H1 (cell line): ENCODE measurements at regions not wholly inside any gene's neighbourhood (a gene's known extent, or its start where the extent isn't known, plus 50 kb on each side); places are given as distances from the start of the nearest gene placed in this dataset.
A peak's percentile ranks its signal among the peaks of the same experiment; 100 is the strongest.

Experiments used
- CTCF ChIA-PET: fragments of 300-600 bp; sonication (Branson Sonifier 250); formaldehyde crosslinking; loops from one replicate; lab custom pipeline; 2021; ENCODE audit not compliant: partially characterized antibody; lab: Charles Lee
- POLR2A ChIA-PET: fragments of 300-600 bp; sonication (Branson Sonifier 250); formaldehyde crosslinking; loops from one replicate; lab custom pipeline; 2021; ENCODE audit warnings: inconsistent platforms; ENCODE audit not compliant: partially characterized antibody; lab: Charles Lee
- DNase-seq, 2 experiments: peaks; one replicate each; pipeline versions ENCODE4 v3.0.0 to v3.0.0-alpha.2; 2010 to 2022; ENCODE audit warnings: low spot score in 2 of 2, low read depth in 1 of 2, mixed read lengths in 1 of 2
- FAIRE-seq: peaks from 2 replicates; lab custom pipeline; 2011; peaks lifted over from hg19 to GRCh38; lab: Jason Lieb, UNC
- H2AFZ ChIP-seq: 2 replicates; pipeline ENCODE4 v1.8.1; 2012; ENCODE audit warnings: low read length, inconsistent platforms
- H2AK5ac ChIP-seq: 2 replicates; pipeline ENCODE4 v1.6.1; 2013; ENCODE audit warnings: low read depth, low read length
- H2BK120ac ChIP-seq: replicated peaks from 2 replicates; pipeline ENCODE3; 2013; ENCODE audit warnings: low read depth, low read length, inconsistent platforms
- H2BK12ac ChIP-seq: 2 replicates; pipeline ENCODE4 v1.6.1; 2013; ENCODE audit warnings: low read depth, low read length
- H2BK15ac ChIP-seq: 2 replicates; pipeline ENCODE4 v1.6.1; 2013; ENCODE audit warnings: low read length
- H2BK20ac ChIP-seq: 2 replicates; pipeline ENCODE4 v1.6.1; 2013; ENCODE audit warnings: low read length
- H2BK5ac ChIP-seq: 2 replicates; pipeline ENCODE4 v1.6.1; 2013; ENCODE audit warnings: low read depth, low read length
- H3K14ac ChIP-seq: 2 replicates; pipeline ENCODE4 v1.6.1; 2013; ENCODE audit warnings: inconsistent platforms; ENCODE audit not compliant: insufficient read length
- H3K18ac ChIP-seq: 2 replicates; pipeline ENCODE4 v1.6.1; 2013; ENCODE audit warnings: low read length; ENCODE audit errors: extremely low read depth
- H3K23ac ChIP-seq: 2 replicates; pipeline ENCODE4 v1.6.1; 2013; ENCODE audit warnings: inconsistent platforms; ENCODE audit not compliant: insufficient read length
- H3K23me2 ChIP-seq: 2 replicates; pipeline ENCODE4 v1.6.1; 2013; ENCODE audit warnings: low read depth, low read length
- H3K27ac ChIP-seq: 2 replicates; pipeline ENCODE4 v1.6.1; 2011; ENCODE audit warnings: low read depth, low read length, inconsistent platforms
- H3K27me3 ChIP-seq, 4 experiments: replicated peaks in 1 of 4; 1 replicate in 1 of 4; 2 replicates in 3 of 4; pipeline versions ENCODE4 v1.6.1 to v1.8.1; 2011 to 2013; ENCODE audit warnings: low read length in 3 of 4, mild to moderate bottlenecking in 3 of 4, inconsistent platforms in 2 of 4, mixed read lengths in 2 of 4, moderate library complexity in 1 of 4; ENCODE audit not compliant: control insufficient read depth in 3 of 4, insufficient read depth in 3 of 4; ENCODE audit errors: extremely low read depth in 1 of 4
- H3K36me3 ChIP-seq, 4 experiments: 2 replicates each; pipeline versions ENCODE4 v1.6.1 to v1.8.1; 2011 to 2013; ENCODE audit warnings: mild to moderate bottlenecking in 4 of 4, low read length in 3 of 4, moderate library complexity in 2 of 4, control low read depth in 1 of 4, inconsistent platforms in 1 of 4; ENCODE audit not compliant: insufficient read depth in 4 of 4, control insufficient read depth in 2 of 4
- H3K4ac ChIP-seq: replicated peaks from 2 replicates; pipeline ENCODE3; 2013; ENCODE audit warnings: low read length, low read depth, mixed read lengths, inconsistent platforms; ENCODE audit not compliant: insufficient read length
- H3K4me1 ChIP-seq, 4 experiments: replicated peaks in 1 of 4; 1 replicate in 1 of 4; 2 replicates in 3 of 4; pipeline versions ENCODE4 v1.6.1 to v1.8.1; 2011 to 2013; ENCODE audit warnings: low read length in 3 of 4, inconsistent platforms in 2 of 4, mixed read lengths in 1 of 4; ENCODE audit not compliant: insufficient read depth in 4 of 4, control insufficient read depth in 3 of 4
- H3K4me2 ChIP-seq, 2 experiments: 2 replicates each; pipeline versions ENCODE4 v1.6.1 to v1.8.1; 2011 to 2013; ENCODE audit warnings: low read depth in 2 of 2, low read length in 2 of 2, control low read depth in 1 of 2, inconsistent platforms in 1 of 2, mild to moderate bottlenecking in 1 of 2; ENCODE audit not compliant: insufficient read depth in 1 of 2
- H3K4me3 ChIP-seq, 4 experiments: fragments of 200-600, 300-600 bp in 1 of 4; sonication (generic), shearing (Covaris generic), sonication (Bioruptor Twin) in 1 of 4; 2 replicates each; pipeline versions ENCODE4 v1.5.1 to v1.8.1; 2011 to 2016; ENCODE audit warnings: low read length in 4 of 4, low read depth in 3 of 4, control low read depth in 2 of 4, inconsistent platforms in 2 of 4, mild to moderate bottlenecking in 2 of 4, mixed read lengths in 1 of 4, moderate library complexity in 1 of 4; ENCODE audit not compliant: insufficient read depth in 2 of 4; ENCODE audit errors: extremely low read depth in 1 of 4
- H3K56ac ChIP-seq: replicated peaks from 2 replicates; pipeline ENCODE3; 2013; ENCODE audit warnings: low read depth, mild to moderate bottlenecking, mixed read lengths, low read length, inconsistent platforms; ENCODE audit not compliant: insufficient read length
- H3K79me1 ChIP-seq: 2 replicates; pipeline ENCODE4 v1.6.1; 2013; ENCODE audit warnings: low read depth, low read length, control low read depth
- H3K79me2 ChIP-seq, 2 experiments: 2 replicates each; pipeline versions ENCODE4 v1.6.1 to v1.8.1; 2012 to 2013; ENCODE audit warnings: low read length in 2 of 2, mild to moderate bottlenecking in 2 of 2, inconsistent platforms in 1 of 2; ENCODE audit not compliant: insufficient read depth in 2 of 2, control insufficient read depth in 1 of 2
- H3K9ac ChIP-seq, 4 experiments: replicated peaks in 1 of 4; 1 replicate in 1 of 4; 2 replicates in 3 of 4; pipeline versions ENCODE4 v1.6.1 to v1.8.1; 2011 to 2013; ENCODE audit warnings: low read depth in 3 of 4, low read length in 3 of 4, control low read depth in 2 of 4, mild to moderate bottlenecking in 2 of 4, moderate library complexity in 2 of 4, inconsistent platforms in 1 of 4; ENCODE audit errors: extremely low read depth in 1 of 4
- H3K9me3 ChIP-seq, 2 experiments: 2 replicates each; pipeline versions ENCODE4 v1.6.1 to v1.8.1; 2012 to 2013; ENCODE audit warnings: mild to moderate bottlenecking in 2 of 2, moderate library complexity in 2 of 2, control low read depth in 1 of 2, inconsistent platforms in 1 of 2, low read depth in 1 of 2, low read length in 1 of 2, mixed read lengths in 1 of 2; ENCODE audit not compliant: insufficient read depth in 2 of 2
- H4K20me1 ChIP-seq, 2 experiments: replicated peaks in 1 of 2; 2 replicates each; pipeline versions ENCODE3 to v1.8.1; 2011 to 2013; ENCODE audit warnings: inconsistent platforms in 2 of 2, low read length in 2 of 2, mild to moderate bottlenecking in 1 of 2; ENCODE audit not compliant: insufficient read depth in 2 of 2, control insufficient read depth in 1 of 2
- H4K5ac ChIP-seq: 2 replicates; pipeline ENCODE4 v1.6.1; 2013; ENCODE audit warnings: low read length, low read depth, mixed read lengths, inconsistent platforms; ENCODE audit not compliant: insufficient read length
- H4K8ac ChIP-seq: 2 replicates; pipeline ENCODE4 v1.8.0; 2013; ENCODE audit warnings: mild to moderate bottlenecking, moderate library complexity, low read length, inconsistent platforms; ENCODE audit not compliant: insufficient read depth; ENCODE audit errors: extremely low read depth
- H4K91ac ChIP-seq: replicated peaks from 2 replicates; pipeline ENCODE3; 2013; ENCODE audit warnings: low read length, mixed read lengths, inconsistent platforms; ENCODE audit not compliant: insufficient read length
- CEBPB ChIP-seq: IDR thresholded peaks from 2 replicates; pipeline ENCODE4 v1.6.1; 2012; ENCODE audit warnings: low read depth, low read length
- CREB1 ChIP-seq: IDR thresholded peaks from 2 replicates; pipeline ENCODE4 v1.6.1; 2012; ENCODE audit warnings: inconsistent platforms
- EZH2 ChIP-seq: fragments of 200-600 bp; sonication (generic); IDR thresholded peaks from 2 replicates; pipeline ENCODE4 v1.7.1; 2012; ENCODE audit warnings: low read depth, mild to moderate bottlenecking, moderate library complexity, low read length, inconsistent platforms; ENCODE audit not compliant: severe bottlenecking
- FOSL1 ChIP-seq: IDR thresholded peaks from 2 replicates; pipeline ENCODE4 v1.6.1; 2011; ENCODE audit warnings: mild to moderate bottlenecking, low read depth, low read length, moderate library complexity; ENCODE audit not compliant: insufficient read depth
- JUN ChIP-seq: IDR thresholded peaks from 2 replicates; pipeline ENCODE4 v1.6.1; 2011; ENCODE audit warnings: low read depth, mild to moderate bottlenecking, improper control_type of control experiment, low read length
- NRF1 ChIP-seq: IDR thresholded peaks from 2 replicates; pipeline ENCODE4 v1.6.1; 2011; ENCODE audit warnings: mild to moderate bottlenecking, low read depth, low read length, improper control_type of control experiment
- RXRA ChIP-seq: IDR thresholded peaks from 2 replicates; pipeline ENCODE4 v1.6.1; 2011; ENCODE audit warnings: low read depth, mild to moderate bottlenecking, low read length, moderate library complexity; ENCODE audit not compliant: insufficient read depth
- SIN3A ChIP-seq, 2 experiments: IDR thresholded peaks in 1 of 2; conservative IDR thresholded peaks in 1 of 2; 2 replicates each; pipeline ENCODE4 v1.6.1; 2011 to 2012; ENCODE audit warnings: low read length in 2 of 2, improper control_type of control experiment in 1 of 2, low read depth in 1 of 2, mild to moderate bottlenecking in 1 of 2
- SIRT6 ChIP-seq: IDR thresholded peaks from one replicate; pipeline ENCODE4 v1.7.1; 2012; ENCODE audit warnings: low read length, inconsistent platforms
- SUZ12 ChIP-seq: fragments of 200-600 bp; sonication (generic); IDR thresholded peaks from 2 replicates; pipeline ENCODE4 v1.6.1; 2012; ENCODE audit warnings: mild to moderate bottlenecking, inconsistent platforms, low read length, moderate library complexity, mixed read lengths
- WGBS, 2 experiments: shearing (Covaris generic) in 1 of 2; methylation state at CpG; one replicate each; pipeline versions ENCODE4 v1.1.6 to v1.1.7; 2013 to 2015; ENCODE audit warnings: low lambda C conversion rate in 2 of 2, mixed read lengths in 2 of 2, inconsistent platforms in 1 of 2, low coverage in 1 of 2, missing lambda C conversion rate in 1 of 2; ENCODE audit not compliant: insufficient replicate concordance in 2 of 2, insufficient coverage in 1 of 2, insufficient read length in 1 of 2; ENCODE audit errors: extremely low coverage in 1 of 2, missing lambda C conversion rate in 1 of 2; 5-methylcytosine and 5-hydroxymethylcytosine counted together

GRCh38 chr2:30860003-30860725 is 52.9 kb upstream of the CAPN13 start:
- no peak overlapping the region for H3K9ac ChIP-seq
- WGBS, 2 experiments, result 90% methylated on average over 7 of the region's 7 CpGs; no CpG with 5 or more reads in 1 of the 2 experiments
- peaks cover 0 to 2% (median 0%) of the 10 kb centered on the region in 4 experiments; a peak in 1 of 8 replicates for H3K36me3 ChIP-seq
- H4K8ac ChIP-seq, result no peak overlapping the region
- no peaks in the 10 kb centered on the region for H3K79me2 ChIP-seq
- no peaks in the 10 kb centered on the region for H3K27me3 ChIP-seq
- no peaks in the 10 kb centered on the region for H3K23me2 ChIP-seq
- POLR2A ChIA-PET, result interaction anchor here (0.6 kb wide), 1 partner anchor 87 kb away, joined by 3 read pairs; no protein-coding TSS in a partner anchor
- no peaks in the 10 kb centered on the region for H3K4me1 ChIP-seq
- H2AFZ ChIP-seq, result peak overlapping the region; percentile 92; the same call in 1 of the 2 replicates
- H3K9me3 ChIP-seq, result no peaks in the 10 kb centered on the region
- H3K4me2 ChIP-seq, result no peak overlapping the region
- no peak overlapping the region for H3K27ac ChIP-seq
- no peak overlapping the region for H4K91ac ChIP-seq
- H2BK120ac ChIP-seq, result no peak overlapping the region
- H3K79me1 ChIP-seq, result no peaks in the 10 kb centered on the region
- TF ChIP-seq FOSL1 (no peak), CEBPB (no peak), JUN (no peak), EZH2 (no peak), NRF1 (no peak), SIRT6 (no peak), RXRA (no peak), CREB1 (no peak), SIN3A (conservative IDR thresholded peaks at IDR 0.05 in 1 of 2, IDR thresholded peaks at IDR 0.05 in 1 of 2; ENCODE audit: low read depth in 1 of 2, low read length in 2 of 2) (no peak), SUZ12 (no peak)
- H4K5ac ChIP-seq, result no peak overlapping the region
- no peak overlapping the region for H2BK20ac ChIP-seq
- H2BK5ac ChIP-seq, result no peak overlapping the region
- no peak overlapping the region for H3K56ac ChIP-seq
- H2AK5ac ChIP-seq, result no peak overlapping the region
- no peak overlapping the region for H3K4ac ChIP-seq
- no peaks in the 10 kb centered on the region for H4K20me1 ChIP-seq
- H3K4me3 ChIP-seq, result no peak overlapping the region
- no peak overlapping the region for H3K14ac ChIP-seq
- DNase-seq (no peak), FAIRE-seq (no peak)
- no peak overlapping the region for H2BK15ac ChIP-seq
- no peak overlapping the region for H3K18ac ChIP-seq
- no peak overlapping the region for H3K23ac ChIP-seq
- H2BK12ac ChIP-seq, result no peak overlapping the region
- CTCF ChIA-PET, result interaction anchor here (0.6 to 8.4 kb wide), 25 partner anchors 10 to 478 kb away, joined by 3 to 167 read pairs (median 4); no protein-coding TSS in a partner anchor
